ENCODE measurements at regions not wholly inside any gene's neighbourhood (a gene's known extent, or its start where the extent isn't known, plus 50 kb on each side); places are given as distances from the start of the nearest gene placed in this dataset.
"Not testable (repeated sequence)": the region's sequence is repeated elsewhere in the genome, so short reads cannot be mapped to it uniquely, and the experiment has no call there.

DNA sequence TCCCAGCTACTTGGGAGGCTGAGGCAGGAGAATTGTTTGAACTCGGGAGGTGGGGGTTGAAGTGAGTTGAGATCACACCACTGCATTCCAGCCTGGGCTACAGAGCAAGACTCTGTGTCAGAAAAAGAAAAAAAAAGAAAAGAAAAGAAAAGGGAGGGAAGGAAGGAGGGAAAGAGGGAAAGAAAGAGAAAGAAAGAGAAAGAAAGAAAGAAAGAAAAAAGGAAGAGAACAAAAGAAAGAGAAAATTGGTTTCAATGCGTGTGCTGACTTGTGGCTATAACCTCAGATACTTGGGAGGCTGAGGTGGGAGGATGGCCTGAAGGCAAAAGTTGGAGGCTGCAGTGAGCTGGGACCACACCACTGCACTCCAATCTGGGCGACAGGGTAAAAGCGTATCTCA, 128.4 kb upstream of the TBX3 start:
- Histone ChIP-seq H3K36me3 (ENCODE audit: control insufficient read depth, insufficient read depth, low read length) (no peaks in the 10 kb centered on the region), H3K27me3 (ENCODE audit: control insufficient read depth, insufficient read depth, low read length) (no peaks in the 10 kb centered on the region), H3K4me3 (ENCODE audit: low read depth, low read length) (no peak overlapping the region)
- no peak for DNase-seq (ENCODE audit: low read depth)
- TF ChIP-seq, protein P1, sequence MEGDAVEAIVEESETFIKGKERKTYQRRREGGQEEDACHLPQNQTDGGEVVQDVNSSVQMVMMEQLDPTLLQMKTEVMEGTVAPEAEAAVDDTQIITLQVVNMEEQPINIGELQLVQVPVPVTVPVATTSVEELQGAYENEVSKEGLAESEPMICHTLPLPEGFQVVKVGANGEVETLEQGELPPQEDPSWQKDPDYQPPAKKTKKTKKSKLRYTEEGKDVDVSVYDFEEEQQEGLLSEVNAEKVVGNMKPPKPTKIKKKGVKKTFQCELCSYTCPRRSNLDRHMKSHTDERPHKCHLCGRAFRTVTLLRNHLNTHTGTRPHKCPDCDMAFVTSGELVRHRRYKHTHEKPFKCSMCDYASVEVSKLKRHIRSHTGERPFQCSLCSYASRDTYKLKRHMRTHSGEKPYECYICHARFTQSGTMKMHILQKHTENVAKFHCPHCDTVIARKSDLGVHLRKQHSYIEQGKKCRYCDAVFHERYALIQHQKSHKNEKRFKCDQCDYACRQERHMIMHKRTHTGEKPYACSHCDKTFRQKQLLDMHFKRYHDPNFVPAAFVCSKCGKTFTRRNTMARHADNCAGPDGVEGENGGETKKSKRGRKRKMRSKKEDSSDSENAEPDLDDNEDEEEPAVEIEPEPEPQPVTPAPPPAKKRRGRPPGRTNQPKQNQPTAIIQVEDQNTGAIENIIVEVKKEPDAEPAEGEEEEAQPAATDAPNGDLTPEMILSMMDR (IDR thresholded peaks at IDR 0.05; ENCODE audit: insufficient read depth, low read length, poor library complexity, severe bottlenecking): no peak

DNA sequence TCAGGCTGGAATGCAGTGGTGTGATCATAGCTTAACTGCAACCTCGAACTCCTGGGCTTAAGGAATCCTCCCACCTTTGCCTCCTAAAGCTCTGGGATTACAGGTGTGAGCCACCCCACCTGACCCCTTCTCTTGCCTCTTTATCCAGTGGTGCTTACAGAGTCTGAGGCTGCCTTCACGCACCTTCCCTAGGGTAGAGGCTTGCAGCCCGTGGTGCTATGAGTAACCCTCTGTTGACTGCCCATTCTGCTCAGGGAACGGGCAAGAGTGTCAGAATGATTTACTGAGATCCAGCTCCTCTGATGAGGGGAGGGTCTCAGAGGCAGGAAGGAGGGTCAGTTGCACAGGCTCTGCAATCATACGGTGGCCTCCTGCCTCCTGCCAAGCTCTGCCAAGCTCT, 125.1 kb upstream of the TBX3 start:
- TF ChIP-seq, protein P1 (IDR thresholded peaks at IDR 0.05; ENCODE audit: insufficient read depth, low read length, poor library complexity, severe bottlenecking): no peak
- no peak overlapping the region for H3K4me3 ChIP-seq (ENCODE audit: low read depth, low read length)
- DNase-seq (ENCODE audit: low read depth): no peak
- H3K36me3 ChIP-seq (ENCODE audit: control insufficient read depth, insufficient read depth, low read length): no peaks in the 10 kb centered on the region
- H3K27me3 ChIP-seq (ENCODE audit: control insufficient read depth, insufficient read depth, low read length): no peaks in the 10 kb centered on the region

DNA sequence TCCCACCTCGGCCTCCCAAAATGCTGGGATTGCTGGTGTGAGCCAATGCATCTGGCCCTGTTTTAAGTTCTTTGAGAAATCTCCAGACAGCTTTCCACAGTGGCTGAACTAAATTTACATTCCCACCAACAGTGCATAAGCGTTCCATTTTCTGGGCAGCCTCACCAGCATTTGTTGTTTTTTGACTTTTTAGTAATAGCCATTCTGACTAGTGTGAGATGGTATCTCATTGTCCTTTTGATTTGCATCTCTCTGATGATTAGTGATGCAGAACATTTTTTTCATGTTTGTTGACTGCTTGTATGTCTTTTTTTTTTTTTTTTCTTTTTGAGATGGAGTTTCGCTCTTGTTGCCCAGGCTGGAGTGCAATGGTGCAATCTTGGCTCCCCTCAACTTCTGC, 117.4 kb upstream of the TBX3 start:
- not testable (repeated sequence) for H3K4me3 ChIP-seq (ENCODE audit: low read depth, low read length); H3K36me3 ChIP-seq (ENCODE audit: control insufficient read depth, insufficient read depth, low read length); H3K27me3 ChIP-seq (ENCODE audit: control insufficient read depth, insufficient read depth, low read length); DNase-seq (ENCODE audit: low read depth)

DNA sequence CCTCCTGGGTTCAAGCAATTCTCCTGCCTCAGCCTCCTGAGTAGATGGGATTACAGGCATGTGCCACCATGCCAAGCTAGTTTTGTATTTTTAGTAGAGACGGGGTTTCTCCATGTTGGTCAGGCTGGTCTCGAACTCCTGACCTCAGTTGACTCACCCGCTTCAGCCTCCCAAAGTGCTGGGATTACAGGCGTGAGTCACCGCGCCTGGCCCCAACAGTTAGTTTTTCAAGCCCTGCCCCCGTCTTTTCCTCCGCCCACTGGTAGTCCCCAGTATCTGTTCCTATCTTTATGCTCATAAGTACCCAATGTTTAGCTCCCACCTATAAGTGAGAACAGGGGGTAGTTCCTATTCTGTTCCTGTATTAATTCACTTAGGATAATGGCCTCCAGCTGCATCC, 116.6 kb upstream of the TBX3 start:
- H3K4me3 ChIP-seq (ENCODE audit: low read depth, low read length); H3K27me3 ChIP-seq (ENCODE audit: control insufficient read depth, insufficient read depth, low read length); H3K36me3 ChIP-seq (ENCODE audit: control insufficient read depth, insufficient read depth, low read length); DNase-seq (ENCODE audit: low read depth): not testable (repeated sequence)

DNA sequence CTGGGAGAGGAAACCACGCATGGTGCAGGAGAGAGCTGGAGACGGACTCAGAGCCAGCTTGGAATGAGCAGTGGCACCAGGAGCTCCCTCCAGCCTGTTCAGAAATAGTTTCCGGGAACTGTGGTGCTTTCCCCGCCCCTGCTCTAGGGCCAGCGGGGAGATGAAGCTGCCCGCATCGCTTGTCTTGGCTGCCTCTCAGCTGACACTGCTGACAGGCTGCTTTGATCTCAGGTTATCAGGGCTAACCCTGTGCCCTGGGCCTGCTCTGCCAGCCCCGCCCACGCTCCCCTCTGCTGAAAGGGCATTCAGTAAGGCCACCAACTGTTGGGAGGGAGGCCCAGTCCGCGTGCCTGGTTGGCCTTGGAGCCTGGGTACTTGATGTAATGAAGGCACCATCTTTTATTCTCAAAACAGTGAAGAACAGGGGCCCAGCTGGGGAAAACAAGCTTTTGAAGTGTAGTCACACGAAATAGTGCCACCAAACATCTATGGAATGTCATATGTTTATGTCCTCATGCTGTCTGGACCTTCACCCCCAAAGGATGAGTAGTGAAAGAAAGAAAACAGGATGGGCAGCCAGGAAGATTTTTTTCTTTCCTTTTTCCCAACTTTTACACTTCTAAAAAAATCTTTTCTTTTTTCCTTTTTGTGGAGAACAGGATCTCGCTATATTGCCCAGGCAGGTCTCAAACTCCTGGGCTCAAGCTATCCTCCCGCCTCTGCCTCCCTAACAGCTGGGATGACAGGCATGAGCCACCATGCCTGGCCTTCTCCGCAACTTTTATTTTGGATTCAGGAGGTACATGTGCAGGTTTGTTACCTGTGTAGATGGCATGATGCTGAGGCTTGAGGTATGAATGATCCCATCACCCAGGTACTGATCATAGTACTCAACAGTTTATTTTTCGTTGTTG, 115.9 kb upstream of the TBX3 start:
- no peak overlapping the region for H3K4me3 ChIP-seq (ENCODE audit: low read depth, low read length)
- no peak for DNase-seq (ENCODE audit: low read depth)
- no peaks in the 10 kb centered on the region for H3K27me3 ChIP-seq (ENCODE audit: control insufficient read depth, insufficient read depth, low read length)
- TF ChIP-seq, protein P1 (IDR thresholded peaks at IDR 0.05; ENCODE audit: insufficient read depth, low read length, poor library complexity, severe bottlenecking): no peak
- H3K36me3 ChIP-seq (ENCODE audit: control insufficient read depth, insufficient read depth, low read length): no peaks in the 10 kb centered on the region

DNA sequence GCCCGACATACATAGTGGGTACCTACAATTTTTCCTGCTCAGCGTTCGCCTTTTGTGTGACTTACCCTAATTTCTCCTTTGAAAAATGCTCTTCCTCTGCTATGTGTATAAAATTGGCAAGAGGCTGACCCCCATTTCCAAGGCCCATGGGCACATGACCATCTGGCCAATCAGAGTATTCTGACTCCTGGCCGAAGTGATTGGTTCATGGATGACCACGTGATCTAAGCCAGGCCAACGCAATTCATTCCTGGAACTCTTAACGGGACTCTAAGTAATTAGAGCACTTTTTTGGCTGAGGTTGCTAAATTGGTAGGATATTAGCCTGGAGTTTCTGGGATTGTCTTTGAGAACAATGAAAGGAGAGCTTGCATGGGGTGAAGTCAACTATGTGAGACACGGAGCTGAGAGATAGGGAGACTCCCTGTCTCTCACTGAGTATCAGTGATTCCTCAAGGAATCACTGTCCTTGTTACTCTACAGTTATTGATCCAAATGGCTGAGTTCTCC, 110.1 kb upstream of the TBX3 start:
- no peak overlapping the region for H3K4me3 ChIP-seq (ENCODE audit: low read depth, low read length)
- H3K27me3 ChIP-seq (ENCODE audit: control insufficient read depth, insufficient read depth, low read length): no peaks in the 10 kb centered on the region
- no peak for DNase-seq (ENCODE audit: low read depth)
- H3K36me3 ChIP-seq (ENCODE audit: control insufficient read depth, insufficient read depth, low read length): no peaks in the 10 kb centered on the region
- TF ChIP-seq, protein P1 (IDR thresholded peaks at IDR 0.05; ENCODE audit: insufficient read depth, low read length, poor library complexity, severe bottlenecking): no peak

DNA sequence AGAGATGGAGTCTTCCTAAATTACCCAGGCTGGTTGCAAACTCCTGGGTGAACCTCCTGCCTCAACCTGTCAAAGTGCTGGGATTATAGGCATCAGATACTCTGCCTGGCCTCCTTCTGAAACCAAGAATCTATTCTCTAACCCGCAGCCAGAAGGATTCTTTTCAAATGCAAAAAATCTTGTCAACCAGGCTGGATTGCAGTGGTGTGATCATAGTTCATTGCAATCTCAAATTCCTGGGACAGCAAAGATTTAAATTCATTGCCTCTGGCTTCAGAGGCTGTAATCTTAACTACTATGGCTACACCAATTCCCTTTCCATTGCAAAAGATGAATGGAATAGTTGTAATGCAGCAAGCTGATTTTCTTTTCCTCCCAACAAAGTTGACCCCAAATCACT, 106.3 kb upstream of the TBX3 start:
- Histone ChIP-seq H3K27me3 (ENCODE audit: control insufficient read depth, insufficient read depth, low read length) (no peaks in the 10 kb centered on the region), H3K36me3 (ENCODE audit: control insufficient read depth, insufficient read depth, low read length) (no peaks in the 10 kb centered on the region), H3K4me3 (ENCODE audit: low read depth, low read length) (no peak overlapping the region)
- DNase-seq (ENCODE audit: low read depth): no peak
- TF ChIP-seq, protein P1 (IDR thresholded peaks at IDR 0.05; ENCODE audit: insufficient read depth, low read length, poor library complexity, severe bottlenecking): no peak

All from kidney epithelial cell (primary cell).